ENCODE measurements at regions not wholly inside any gene's neighbourhood (a gene's known extent, or its start where the extent isn't known, plus 50 kb on each side); places are given as distances from the start of the nearest gene placed in this dataset.
"Not testable (repeated sequence)": the region's sequence is repeated elsewhere in the genome, so short reads cannot be mapped to it uniquely, and the experiment has no call there.

GRCh38 chr6:1230281-1230680 lies 81.6 kb upstream of the FOXQ1 start:
- no peak for DNase-seq

GRCh38 chr6:1229808-1230207 lies 82.1 kb upstream of the FOXQ1 start:
- DNase-seq: no peak

- no peak for DNase-seq
Measured at GRCh38 chr6:1229301-1229700, 82.6 kb upstream of the FOXQ1 start.

- DNase-seq: no peak
Measured at GRCh38 chr6:1228754-1229191, 83.1 kb upstream of the FOXQ1 start.

GRCh38 chr6:1227935-1228753 lies 83.8 kb upstream of the FOXQ1 start:
- DNase-seq: no peak

GRCh38 chr6:1227600-1227934 lies 84.3 kb upstream of the FOXQ1 start:
- no peak for DNase-seq

GRCh38 chr6:1226277-1227099 lies 85.4 kb upstream of the FOXQ1 start:
- no peak for DNase-seq

- no peak for DNase-seq
Measured at GRCh38 chr6:1224514-1224913, 87.4 kb upstream of the FOXQ1 start.

GRCh38 chr6:1222728-1223595 lies 88.9 kb upstream of the FOXQ1 start:
- DNase-seq: no peak

GRCh38 chr6:1217396-1217795 lies 94.5 kb upstream of the FOXQ1 start:
- no peak for DNase-seq

GRCh38 chr6:1216488-1216974 lies 95.4 kb upstream of the FOXQ1 start:
- no peak for DNase-seq

- DNase-seq: no peak
Measured at GRCh38 chr6:1215884-1216487, 95.9 kb upstream of the FOXQ1 start.

- DNase-seq: no peak
Measured at GRCh38 chr6:1215023-1215422, 96.9 kb upstream of the FOXQ1 start.

GRCh38 chr6:1212919-1213318 lies 99.0 kb upstream of the FOXQ1 start:
- no peak for DNase-seq

- not testable (repeated sequence) for DNase-seq
Measured at GRCh38 chr6:1212138-1212537, 99.8 kb upstream of the FOXQ1 start.

GRCh38 chr6:1210631-1211030 lies 101.3 kb upstream of the FOXQ1 start:
- DNase-seq: not testable (repeated sequence)

GRCh38 chr6:1208876-1209275 lies 103.0 kb upstream of the FOXQ1 start:
- no peak for DNase-seq

GRCh38 chr6:1203546-1203945 lies 108.4 kb upstream of the FOXQ1 start:
- DNase-seq: no peak

- DNase-seq: no peak
Measured at GRCh38 chr6:1202201-1202600, 109.7 kb upstream of the FOXQ1 start.

- DNase-seq: no peak
Measured at GRCh38 chr6:1201547-1202200, 110.2 kb upstream of the FOXQ1 start.

- DNase-seq: no peak
Measured at GRCh38 chr6:1200409-1201101, 111.3 kb upstream of the FOXQ1 start.

GRCh38 chr6:1200081-1200408 lies 111.9 kb upstream of the FOXQ1 start:
- DNase-seq: no peak
